ENCODE measurements at regions not wholly inside any gene's neighbourhood (a gene's known extent, or its start where the extent isn't known, plus 50 kb on each side); places are given as distances from the start of the nearest gene placed in this dataset.

- no peak overlapping the region for H2AFZ ChIP-seq (ENCODE audit: low read length)
- H3K4me1 ChIP-seq (ENCODE audit: insufficient read depth, low read length), result peaks cover 56% of the 10 kb centered on the region
- DNase-seq (ENCODE audit: insufficient read length, low spot score, missing footprints), result peak; percentile 64
- H3K79me2 ChIP-seq (ENCODE audit: insufficient read depth, low read length), result peaks cover 43% of the 10 kb centered on the region
- H4K20me1 ChIP-seq (ENCODE audit: insufficient read depth, low read length), result peaks cover 4% of the 10 kb centered on the region
- no peaks in the 10 kb centered on the region for H3K9me3 ChIP-seq (ENCODE audit: low read depth, low read length)
- no peaks in the 10 kb centered on the region for H3K36me3 ChIP-seq (ENCODE audit: insufficient read depth, low read length)
- H3K4me2 ChIP-seq (ENCODE audit: insufficient read depth, low read length), result peak overlapping the region; percentile 95
- no peak for TF ChIP-seq CTCF (IDR thresholded peaks at IDR 0.05; ENCODE audit: extremely low read depth, low read depth, low read length)
- no peaks in the 10 kb centered on the region for H3K27me3 ChIP-seq (ENCODE audit: insufficient read depth, low read length)
- peak overlapping the region; percentile 99 for H3K27ac ChIP-seq (ENCODE audit: low read depth, low read length)
- peak overlapping the region; percentile 86 for H3K4me3 ChIP-seq (ENCODE audit: insufficient read depth, low read length)
Observed at GRCh38 chr17:77318491-77319210, 177.9 kb downstream of the SEC14L1 start.

- Histone ChIP-seq H3K4me1 (ENCODE audit: insufficient read depth, low read length) (peaks cover 60% of the 10 kb centered on the region), H3K9me3 (ENCODE audit: low read depth, low read length) (no peaks in the 10 kb centered on the region), H2AFZ (ENCODE audit: low read length) (peak overlapping the region; percentile 49), H3K4me3 (ENCODE audit: insufficient read depth, low read length) (peak overlapping the region; percentile 86), H3K79me2 (ENCODE audit: insufficient read depth, low read length) (peaks cover 48% of the 10 kb centered on the region), H3K27ac (ENCODE audit: low read depth, low read length) (peak overlapping the region; percentile 99), H3K36me3 (ENCODE audit: insufficient read depth, low read length) (peaks cover 3% of the 10 kb centered on the region), H4K20me1 (ENCODE audit: insufficient read depth, low read length) (peaks cover 5% of the 10 kb centered on the region), H3K27me3 (ENCODE audit: insufficient read depth, low read length) (no peaks in the 10 kb centered on the region), H3K4me2 (ENCODE audit: insufficient read depth, low read length) (peak overlapping the region; percentile 95)
- no peak for TF ChIP-seq CTCF (IDR thresholded peaks at IDR 0.05; ENCODE audit: extremely low read depth, low read depth, low read length)
- DNase-seq (ENCODE audit: insufficient read length, low spot score, missing footprints), result peak; percentile 97
Observed at GRCh38 chr17:77319211-77320043, 178.7 kb downstream of the SEC14L1 start.

GRCh38 chr17:77320044-77320440, 179.3 kb downstream of the SEC14L1 start:
- no peaks in the 10 kb centered on the region for H3K27me3 ChIP-seq (ENCODE audit: insufficient read depth, low read length)
- peak overlapping the region; percentile 99 for H3K27ac ChIP-seq (ENCODE audit: low read depth, low read length)
- peaks cover 3% of the 10 kb centered on the region for H3K36me3 ChIP-seq (ENCODE audit: insufficient read depth, low read length)
- DNase-seq (ENCODE audit: insufficient read length, low spot score, missing footprints), result peak; percentile 55
- H3K4me3 ChIP-seq (ENCODE audit: insufficient read depth, low read length), result peak overlapping the region; percentile 86
- H2AFZ ChIP-seq (ENCODE audit: low read length), result no peak overlapping the region
- peak overlapping the region; percentile 95 for H3K4me2 ChIP-seq (ENCODE audit: insufficient read depth, low read length)
- H3K9me3 ChIP-seq (ENCODE audit: low read depth, low read length), result no peaks in the 10 kb centered on the region
- H3K4me1 ChIP-seq (ENCODE audit: insufficient read depth, low read length), result peaks cover 62% of the 10 kb centered on the region
- peaks cover 5% of the 10 kb centered on the region for H4K20me1 ChIP-seq (ENCODE audit: insufficient read depth, low read length)
- no peak for TF ChIP-seq CTCF (IDR thresholded peaks at IDR 0.05; ENCODE audit: extremely low read depth, low read depth, low read length)
- peaks cover 44% of the 10 kb centered on the region for H3K79me2 ChIP-seq (ENCODE audit: insufficient read depth, low read length)
